ENCODE measurements at regions not wholly inside any gene's neighbourhood (a gene's known extent, or its start where the extent isn't known, plus 50 kb on each side); places are given as distances from the start of the nearest gene placed in this dataset.

DNA sequence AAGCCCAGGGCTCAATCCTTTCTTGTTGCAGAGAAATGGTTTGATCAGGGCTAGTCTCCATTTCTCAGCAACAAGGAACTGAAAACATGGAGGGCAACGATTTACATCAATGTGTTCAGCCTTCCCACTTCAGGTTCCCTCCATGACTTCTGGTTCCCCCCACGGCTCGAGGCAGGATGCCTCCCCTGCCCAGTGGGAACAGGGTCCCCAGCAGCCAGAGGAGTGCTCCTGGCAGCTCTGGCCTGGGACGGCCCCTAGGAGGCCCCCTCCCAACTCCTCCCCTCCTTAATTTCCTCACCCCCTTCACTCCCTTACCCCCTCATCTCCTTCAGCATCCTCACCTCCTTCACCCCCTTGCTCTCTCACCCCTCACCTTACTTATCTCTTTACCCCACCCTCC lies 283.8 kb downstream of the CDC5L start:
- no peak overlapping the region for H3K4me3 ChIP-seq (ENCODE audit: low read length)
- no peak for TF ChIP-seq CTCF (IDR thresholded peaks at IDR 0.05; ENCODE audit: insufficient read depth, low read depth, low read length, missing control alignments)
- DNase-seq (ENCODE audit: low read depth): no peak

GRCh38 chr6:44672086-44672485 lies 284.6 kb downstream of the CDC5L start:
- TF ChIP-seq CTCF (IDR thresholded peaks at IDR 0.05; ENCODE audit: insufficient read depth, low read depth, low read length, missing control alignments): no peak
- no peak for DNase-seq (ENCODE audit: low read depth)

DNA sequence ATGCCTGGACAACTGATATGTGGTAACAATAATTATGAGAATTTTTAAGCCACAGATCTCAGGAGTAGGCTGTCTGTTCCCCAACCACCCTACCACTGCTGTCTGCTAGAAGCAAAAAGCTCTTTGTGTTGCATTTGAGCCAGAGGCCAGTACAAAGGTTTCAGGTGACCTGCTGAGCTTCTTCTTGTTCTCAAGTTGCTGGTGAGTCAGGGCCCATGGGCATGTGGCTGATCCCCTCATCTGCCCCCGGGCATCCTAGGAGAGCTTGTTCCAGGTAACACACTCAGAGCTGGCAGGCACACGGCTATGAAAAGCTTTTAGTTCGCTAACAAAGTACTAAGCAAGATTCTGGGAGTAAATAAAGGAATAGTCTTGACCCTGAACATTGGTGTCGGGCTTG lies 285.3 kb downstream of the CDC5L start:
- peak; percentile 92 for DNase-seq (ENCODE audit: low read depth)
- no peak for TF ChIP-seq CTCF (IDR thresholded peaks at IDR 0.05; ENCODE audit: insufficient read depth, low read depth, low read length, missing control alignments)
- no peak overlapping the region for H3K4me3 ChIP-seq (ENCODE audit: low read length)

More at GRCh38 chr6:44672086-44672485, 284.6 kb downstream of the CDC5L start:
- H3K4me3 ChIP-seq (ENCODE audit: low read length): no peak overlapping the region

DNA sequence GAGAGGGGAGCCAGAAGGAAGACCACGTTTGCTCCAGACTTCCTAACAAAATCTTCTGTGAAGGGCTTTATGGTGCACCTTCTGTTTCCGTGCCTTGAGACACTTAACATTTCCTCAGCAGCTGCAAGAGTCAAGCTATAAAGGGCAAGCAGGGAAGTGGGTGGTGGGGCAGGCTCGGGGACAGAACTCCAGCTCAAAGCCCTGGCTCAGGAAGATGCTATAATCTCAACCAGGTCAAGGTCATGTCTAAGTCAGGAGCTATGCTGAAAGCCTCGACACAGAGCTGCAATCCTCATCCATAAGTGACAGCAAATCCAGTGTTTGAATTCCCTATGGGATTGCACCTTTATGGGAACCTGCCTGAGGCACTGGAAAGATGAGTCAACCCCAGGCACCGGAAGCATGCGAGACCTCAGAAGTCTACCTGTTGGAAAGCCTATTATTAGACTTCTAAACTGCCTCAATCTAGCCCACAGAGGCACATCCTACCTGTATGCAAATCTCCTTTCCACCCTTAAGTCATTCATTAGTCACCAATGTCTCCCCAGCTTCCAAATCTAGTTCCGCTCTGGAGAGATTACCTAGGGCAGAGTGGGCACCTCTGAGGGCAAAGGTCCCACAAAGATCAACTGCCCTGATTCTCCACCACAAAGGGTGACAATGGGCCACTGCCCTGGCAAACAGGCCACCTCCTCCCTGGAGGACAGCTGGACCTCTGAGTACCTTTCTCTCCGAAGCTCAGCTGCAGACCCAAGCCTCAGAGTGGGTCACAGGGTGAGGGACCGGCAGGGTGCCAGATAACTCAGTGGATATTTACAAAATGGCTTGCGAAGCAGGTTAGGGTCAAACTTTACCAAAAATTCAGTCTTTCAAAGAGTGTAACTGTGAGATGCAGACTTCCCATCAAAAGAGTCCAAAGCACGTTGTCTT lies 287.0 kb downstream of the CDC5L start:
- TF ChIP-seq CTCF (IDR thresholded peaks at IDR 0.05; ENCODE audit: insufficient read depth, low read depth, low read length, missing control alignments): no peak
- DNase-seq (ENCODE audit: low read depth): peak; percentile 97
- H3K4me3 ChIP-seq (ENCODE audit: low read length): no peak overlapping the region

DNA sequence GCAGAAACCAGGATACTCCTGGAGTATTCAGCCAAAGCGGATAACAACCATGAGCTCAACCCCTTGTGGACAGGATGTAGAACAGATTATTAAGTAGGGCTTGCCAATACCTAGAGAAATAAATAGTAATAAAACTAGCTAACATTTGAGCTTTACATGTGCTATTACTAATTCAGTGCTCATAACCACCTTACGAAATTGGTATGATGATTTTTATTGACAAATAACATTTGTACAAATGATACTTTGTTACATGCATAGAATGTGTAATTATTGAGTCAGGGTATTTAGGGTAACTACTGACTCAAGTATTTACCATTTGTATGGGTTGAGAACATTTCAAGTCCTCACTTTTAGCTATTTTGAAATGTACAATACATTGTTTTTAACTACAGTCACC lies 287.9 kb downstream of the CDC5L start:
- no peak for TF ChIP-seq CTCF (IDR thresholded peaks at IDR 0.05; ENCODE audit: insufficient read depth, low read depth, low read length, missing control alignments)
- H3K4me3 ChIP-seq (ENCODE audit: low read length): no peak overlapping the region
- DNase-seq (ENCODE audit: low read depth): peak; percentile 86

DNA sequence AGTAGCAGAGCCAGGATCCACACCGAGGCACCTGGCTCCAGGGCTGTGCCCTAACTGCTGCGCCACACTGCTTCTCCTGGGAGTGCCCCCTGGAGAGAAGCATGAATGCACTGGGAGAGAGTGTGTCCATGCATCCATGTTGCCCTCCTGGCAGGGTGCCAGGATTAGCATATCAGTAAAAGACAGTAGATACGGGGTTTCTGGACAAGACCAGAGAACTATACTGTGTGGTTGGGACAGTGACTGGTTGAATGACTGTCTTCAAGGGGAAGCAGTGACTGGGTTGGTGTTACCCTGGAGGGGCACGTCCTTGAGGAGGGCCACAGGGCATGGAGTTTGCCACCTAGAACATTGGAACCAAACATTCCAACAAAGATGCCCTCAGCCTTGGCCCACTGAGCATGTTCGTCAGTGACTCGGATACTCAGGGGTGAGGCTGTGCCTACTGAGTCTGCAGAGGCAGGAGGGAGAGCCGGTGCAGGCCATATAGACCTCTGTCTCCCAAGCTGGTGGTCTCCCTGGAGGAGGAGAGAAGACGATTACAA lies 288.8 kb downstream of the CDC5L start:
- no peak for TF ChIP-seq CTCF (IDR thresholded peaks at IDR 0.05; ENCODE audit: insufficient read depth, low read depth, low read length, missing control alignments)
- no peak for DNase-seq (ENCODE audit: low read depth)
- H3K4me3 ChIP-seq (ENCODE audit: low read length): no peak overlapping the region

Data from epithelial cell of esophagus (primary cell).